Renal cortical epithelial cell (primary cell): ENCODE measurements at regions not wholly inside any gene's neighbourhood (a gene's known extent, or its start where the extent isn't known, plus 50 kb on each side); places are given as distances from the start of the nearest gene placed in this dataset.
"Not testable (repeated sequence)": the region's sequence is repeated elsewhere in the genome, so short reads cannot be mapped to it uniquely, and the experiment has no call there.

ENCODE experiments used
- DNase-seq: peaks from one replicate; pipeline ENCODE4 v3.0.0-alpha.2; 2011; ENCODE audit warnings: low read depth

- DNase-seq: not testable (repeated sequence)
Measured at GRCh38 chr9:65395121-65395520, 110.1 kb upstream of the FOXD4L5 start.

GRCh38 chr9:65393111-65393810, 108.3 kb upstream of the FOXD4L5 start:
- not testable (repeated sequence) for DNase-seq

- DNase-seq: not testable (repeated sequence)
Measured at GRCh38 chr9:65392611-65393010, 107.6 kb upstream of the FOXD4L5 start.

- not testable (repeated sequence) for DNase-seq
Measured at GRCh38 chr9:65389710-65390109, 104.7 kb upstream of the FOXD4L5 start.

- DNase-seq: not testable (repeated sequence)
Measured at GRCh38 chr9:65389216-65389615, 104.2 kb upstream of the FOXD4L5 start.

- peak; percentile 21 for DNase-seq
Measured at GRCh38 chr9:65386699-65387098, 101.7 kb upstream of the FOXD4L5 start.

GRCh38 chr9:65386191-65386590, 101.2 kb upstream of the FOXD4L5 start:
- not testable (repeated sequence) for DNase-seq

GRCh38 chr9:65385655-65386024, 100.6 kb upstream of the FOXD4L5 start:
- DNase-seq: not testable (repeated sequence)

- not testable (repeated sequence) for DNase-seq
Measured at GRCh38 chr9:65384759-65385654, 100.0 kb upstream of the FOXD4L5 start.

GRCh38 chr9:65384066-65384465, 99.1 kb upstream of the FOXD4L5 start:
- DNase-seq: not testable (repeated sequence)

GRCh38 chr9:65383646-65384045, 98.6 kb upstream of the FOXD4L5 start:
- not testable (repeated sequence) for DNase-seq

GRCh38 chr9:65382701-65383318, 97.8 kb upstream of the FOXD4L5 start:
- DNase-seq: not testable (repeated sequence)
